Heart right ventricle (tissue), 16 donors: ENCODE measurements at regions not wholly inside any gene's neighbourhood (a gene's known extent, or its start where the extent isn't known, plus 50 kb on each side); places are given as distances from the start of the nearest gene placed in this dataset.

Source experiments
- ATAC-seq, 8 donors: fragments of 200-7000 bp; cut with Tn5 transposase; one replicate each; pipeline ENCODE4 v1.9.1; 2020; ENCODE audit warnings: mild to moderate bottlenecking in 8 of 8, moderate library complexity in 8 of 8, moderate number of reproducible peaks in 1 of 8
- DNase-seq, 2 donors: peaks; one replicate each; pipeline ENCODE4 v3.0.0-alpha.2; 2020
- H3K27ac ChIP-seq, 10 donors: fragments of 200-600 bp; sonication (generic) in 2 of 10; one replicate each; pipeline versions ENCODE4 v1.5.0 to v1.8.0; 2020 to 2022; ENCODE audit warnings: mild to moderate bottlenecking in 3 of 10
- H3K27me3 ChIP-seq, 7 donors: fragments of 200-600 bp; one replicate each; pipeline ENCODE4 v1.8.0; 2021 to 2022; ENCODE audit warnings: mild to moderate bottlenecking in 2 of 7
- H3K36me3 ChIP-seq, 9 donors: fragments of 200-600 bp; sonication (generic) in 1 of 9; one replicate each; pipeline versions ENCODE4 v1.5.0 to v1.8.0; 2020 to 2022; ENCODE audit warnings: mild to moderate bottlenecking in 2 of 9
- H3K4me1 ChIP-seq, 9 donors: fragments of 200-600 bp; sonication (generic) in 1 of 9; one replicate each; pipeline versions ENCODE4 v1.5.0 to v1.8.0; 2020 to 2022; ENCODE audit warnings: mild to moderate bottlenecking in 4 of 9
- H3K4me3 ChIP-seq, 10 donors: fragments of 200-600 bp; sonication (generic) in 2 of 10; one replicate each; pipeline versions ENCODE4 v1.5.0 to v1.8.0; 2020 to 2022; ENCODE audit warnings: mild to moderate bottlenecking in 7 of 10, moderate library complexity in 2 of 10
- H3K9me3 ChIP-seq, 11 donors: fragments of 200-600 bp in 10 of 11; sonication (generic) in 2 of 11; one replicate each; pipeline versions ENCODE4 v1.5.0 to v1.8.0; 2013 to 2022; ENCODE audit warnings: mild to moderate bottlenecking in 2 of 11, control low read depth in 1 of 11, moderate library complexity in 1 of 11
- CTCF ChIP-seq, 9 donors: fragments of 200-600 bp; sonication (generic) in 2 of 9; IDR thresholded peaks; one replicate each; pipeline versions ENCODE4 v1.5.0 to v1.8.0; 2021 to 2022; ENCODE audit warnings: antibody characterized with exemption in 9 of 9, mild to moderate bottlenecking in 5 of 9, moderate library complexity in 1 of 9
- WGBS, 2 donors: extraction: QIAGEN DNeasy Blood & Tissue Kit; methylation state at CpG; one replicate each; pipeline ENCODE4 v1.1.7; 2013; ENCODE audit warnings: inconsistent platforms in 1 of 2; 5-methylcytosine and 5-hydroxymethylcytosine counted together
- intact Hi-C, 10 donors: fragments of 100-400 bp; cut with DNase I; formaldehyde crosslinking; loops; one replicate each; pipeline versions ENCODE4 v1.11.1 to v1.14.2; 2022
- donor health status: Arrhythmogenic right ventricular cardiomyopathy.
- donor health status: ischemic (EF 13 %, LVEDD 7.1; RV severe dilation, severe dysfunction).
- donor health status: healthy with polysubstance abuse.
- donor health status: DM: no; HTN: yes; CAD: no.
- donor health status: DM: no; HTN: no; CAD: no.
- donor health status: ischemic (EF 25% LVEDD 6.9; RV normal size, moderate dysfunction).
- donor health status: ischemic (EF 25% LVEDD 5.7; RV mildly dilated, moderate dysfunction).
- donor health status: healthy.
- donor health status: DM: yes; HTN: yes; CAD: no.
- donor health status: Ischemic cardiomyopathy.
- donor health status: ischemic (EF 35%, LVEDD 5.7; RV mildly dilated, moderate dysfunction).
- donor health status: nonischemic (EF 11% LVEDD 7.7; RV severe dilation, severe dysfunction).
- donor health status: DM: yes; HTN: yes; CAD: no.
- donor health status: PGD.
- donor health status: ischemic (EF 29% LVEDD 5.4; RV normal size, mild dysfunction).
- donor health status: nonischemic (EF 23%, LVEDD 6.1; RV moderate dilation, normal function).

GRCh38 chr7:88617185-88617584 lies 142.3 kb upstream of the ZNF804B start:
- WGBS, 2 donors = 91 to 94% methylated on average over 2 of the region's 2 CpGs
- H3K27ac ChIP-seq = no peak overlapping the region
- DNase-seq (no peak), ATAC-seq (no peak)
- H3K27me3 ChIP-seq = no peaks in the 10 kb centered on the region
- H3K9me3 ChIP-seq = no peaks in the 10 kb centered on the region
- no peak overlapping the region for H3K4me3 ChIP-seq
- no peak for TF ChIP-seq CTCF (IDR thresholded peaks at IDR 0.05)
- H3K36me3 ChIP-seq = no peaks in the 10 kb centered on the region
- intact Hi-C loops = no loop called here
- no peaks in the 10 kb centered on the region for H3K4me1 ChIP-seq

GRCh38 chr7:88615336-88615735 lies 144.2 kb upstream of the ZNF804B start:
- Histone ChIP-seq H3K4me3 (no peak overlapping the region), H3K36me3 (no peaks in the 10 kb centered on the region), H3K4me1 (no peaks in the 10 kb centered on the region), H3K27me3 (no peaks in the 10 kb centered on the region), H3K9me3 (no peaks in the 10 kb centered on the region), H3K27ac (no peak overlapping the region)
- intact Hi-C loops = no loop called here
- no peak for DNase-seq
- no peak for ATAC-seq
- TF ChIP-seq CTCF (IDR thresholded peaks at IDR 0.05) = no peak
- 88 to 89% methylated on average over 2 of the region's 2 CpGs for WGBS, 2 donors

GRCh38 chr7:88614736-88615135 lies 144.8 kb upstream of the ZNF804B start:
- Histone ChIP-seq H3K9me3 (no peaks in the 10 kb centered on the region), H3K4me3 (no peak overlapping the region), H3K36me3 (no peaks in the 10 kb centered on the region), H3K27me3 (no peaks in the 10 kb centered on the region), H3K4me1 (no peaks in the 10 kb centered on the region), H3K27ac (no peak overlapping the region)
- no peak for ATAC-seq
- no peak for DNase-seq
- intact Hi-C loops = no loop called here
- 74 to 80% methylated on average over 3 of the region's 3 CpGs for WGBS, 2 donors
- TF ChIP-seq CTCF (IDR thresholded peaks at IDR 0.05) = no peak

GRCh38 chr7:88610942-88611341 lies 148.6 kb upstream of the ZNF804B start:
- ATAC-seq = no peak
- no peak overlapping the region for H3K27ac ChIP-seq
- no peaks in the 10 kb centered on the region for H3K9me3 ChIP-seq
- no peaks in the 10 kb centered on the region for H3K36me3 ChIP-seq
- H3K4me1 ChIP-seq = no peaks in the 10 kb centered on the region
- no peak overlapping the region for H3K4me3 ChIP-seq
- 72 to 80% methylated on average over 4 of the region's 4 CpGs for WGBS, 2 donors
- intact Hi-C loops = no loop called here
- no peak for TF ChIP-seq CTCF (IDR thresholded peaks at IDR 0.05)
- no peak for DNase-seq
- no peaks in the 10 kb centered on the region for H3K27me3 ChIP-seq

GRCh38 chr7:88600695-88601094 lies 158.8 kb upstream of the ZNF804B start:
- DNase-seq (no peak), ATAC-seq (no peak)
- H3K27me3 ChIP-seq = no peaks in the 10 kb centered on the region
- no peak overlapping the region for H3K4me3 ChIP-seq
- H3K9me3 ChIP-seq = peaks cover 0 to 9% (median 0%) of the 10 kb centered on the region in 11 donors
- no peaks in the 10 kb centered on the region for H3K4me1 ChIP-seq
- intact Hi-C loops = no loop called here
- TF ChIP-seq CTCF (IDR thresholded peaks at IDR 0.05) = no peak
- 58 to 63% methylated on average over 4 of the region's 4 CpGs for WGBS, 2 donors
- H3K36me3 ChIP-seq = no peaks in the 10 kb centered on the region
- no peak overlapping the region for H3K27ac ChIP-seq
